HepG2 (cell line): ENCODE measurements at regions not wholly inside any gene's neighbourhood (a gene's known extent, or its start where the extent isn't known, plus 50 kb on each side); places are given as distances from the start of the nearest gene placed in this dataset.

ENCODE experiments used
- CEBPB ChIP-seq: IDR thresholded peaks from 2 replicates; pipeline ENCODE4 v1.6.1; 2011; ENCODE audit warnings: low read depth, low read length, improper control_type of control experiment, borderline replicate concordance
- CREB1 ChIP-seq, 2 experiments: fragments of 450-650 bp in 1 of 2; IDR thresholded peaks; 2 replicates each; pipeline ENCODE4 v1.6.1; 2016 to 2017; ENCODE audit warnings: control low read depth in 1 of 2, mild to moderate bottlenecking in 1 of 2, missing compliant biosample characterization in 1 of 2, missing genetic modification characterization in 1 of 2
- CTCF ChIP-seq: sonication (generic); formaldehyde crosslinking; IDR thresholded peaks from 2 replicates; pipeline ENCODE4 v1.5.0; 2020; ENCODE audit warnings: mild to moderate bottlenecking, missing genetic modification reagents, moderate library complexity
- KLF9 ChIP-seq: IDR thresholded peaks from 2 replicates; pipeline ENCODE4 v1.6.1; 2016; ENCODE audit warnings: low read depth
- MAFK ChIP-seq, 2 experiments: IDR thresholded peaks in 1 of 2; conservative IDR thresholded peaks in 1 of 2; 2 replicates each; pipeline ENCODE4 v1.6.1; 2011; ENCODE audit warnings: improper control_type of control experiment in 2 of 2, low read length in 2 of 2
- POLR2A ChIP-seq, 2 experiments: IDR thresholded peaks; 2 replicates each; pipeline ENCODE4 v1.6.1; 2011; ENCODE audit warnings: low read depth in 2 of 2, low read length in 2 of 2, mild to moderate bottlenecking in 1 of 2, moderate library complexity in 1 of 2; ENCODE audit not compliant: insufficient read depth in 1 of 2
- RFXAP ChIP-seq: sonication (generic); formaldehyde crosslinking; IDR thresholded peaks from 2 replicates; pipeline ENCODE4 v1.4.0; 2020; ENCODE audit warnings: missing genetic modification reagents, borderline replicate concordance
- TCF12 ChIP-seq, 2 experiments: fragments of 450-650 bp in 1 of 2; sonication (generic) in 1 of 2; formaldehyde crosslinking in 1 of 2; IDR thresholded peaks; 2 replicates each; pipeline versions ENCODE4 v1.6.1 to v1.8.0; 2017 to 2022; ENCODE audit warnings: antibody characterized with exemption in 1 of 2, mild to moderate bottlenecking in 1 of 2, missing genetic modification reagents in 1 of 2, moderate library complexity in 1 of 2
- TCF7 ChIP-seq: sonication (generic); IDR thresholded peaks from 2 replicates; pipeline ENCODE4 v1.6.1; 2016; ENCODE audit warnings: antibody characterized with exemption, low read depth
- YEATS2 ChIP-seq: sonication (generic); formaldehyde crosslinking; IDR thresholded peaks from 2 replicates; pipeline ENCODE4 v1.4.0; 2020; ENCODE audit warnings: missing genetic modification reagents, borderline replicate concordance
- ZBTB40 ChIP-seq, 2 experiments: fragments of 450-650 bp in 1 of 2; sonication (generic) in 1 of 2; formaldehyde crosslinking in 1 of 2; IDR thresholded peaks; 2 replicates each; pipeline versions ENCODE4 v1.6.1 to v1.8.0; 2016 to 2022; ENCODE audit warnings: antibody characterized with exemption in 1 of 2, mild to moderate bottlenecking in 1 of 2, missing genetic modification reagents in 1 of 2
- ZNF225 ChIP-seq: sonication (generic); formaldehyde crosslinking; IDR thresholded peaks from 2 replicates; pipeline ENCODE4 v1.4.0; 2020; ENCODE audit warnings: mild to moderate bottlenecking, missing genetic modification reagents
- ZNF253 ChIP-seq: sonication (generic); formaldehyde crosslinking; IDR thresholded peaks from 2 replicates; pipeline ENCODE4 v1.8.0; 2022; ENCODE audit warnings: mild to moderate bottlenecking, missing genetic modification reagents, borderline replicate concordance

GRCh38 chr10:124143721-124144120 lies 50.3 kb upstream of the CHST15 start:
- no peak for TF ChIP-seq KLF9 (CRISPR knock-in tag)
- TF ChIP-seq RFXAP (CRISPR knock-in tag): no peak
- no peak for TF ChIP-seq ZNF225 (CRISPR knock-in tag)
- no peak for TF ChIP-seq TCF7
- no peak for TF ChIP-seq MAFK (conservative IDR thresholded peaks at IDR 0.05 in 1 of 2, IDR thresholded peaks at IDR 0.05 in 1 of 2; ENCODE audit: low read length in 2 of 2)
- TF ChIP-seq POLR2A (IDR thresholded peaks at IDR 0.05; ENCODE audit: insufficient read depth in 1 of 2, low read depth in 2 of 2, low read length in 2 of 2): no peak
- TF ChIP-seq CTCF (CRISPR knock-in tag): no peak
- no peak for TF ChIP-seq CEBPB
- no peak for TF ChIP-seq TCF12 (IDR thresholded peaks at IDR 0.05)
- TF ChIP-seq TCF12 (CRISPR knock-in tag; IDR thresholded peaks at IDR 0.05): no peak
- TF ChIP-seq ZNF253 (CRISPR knock-in tag): no peak
- no peak for TF ChIP-seq ZBTB40 (IDR thresholded peaks at IDR 0.05)
- TF ChIP-seq ZBTB40 (CRISPR knock-in tag; IDR thresholded peaks at IDR 0.05): no peak
- no peak for TF ChIP-seq CREB1 (IDR thresholded peaks at IDR 0.05)
- TF ChIP-seq CREB1 (CRISPR knock-in tag; IDR thresholded peaks at IDR 0.05): no peak
- TF ChIP-seq YEATS2: no peak
